GM18951 (cell line): ENCODE measurements at regions not wholly inside any gene's neighbourhood (a gene's known extent, or its start where the extent isn't known, plus 50 kb on each side); places are given as distances from the start of the nearest gene placed in this dataset.

Experiments
- POLR2A ChIP-seq: IDR thresholded peaks from 4 replicates; pipeline ENCODE4 v1.6.1; 2011; ENCODE audit warnings: mild to moderate bottlenecking; ENCODE audit not compliant: insufficient read length, insufficient read depth; ENCODE audit errors: extremely low read depth
- in situ Hi-C: fragments of 300-500 bp; cut with MboI; formaldehyde crosslinking; loops from one replicate; pipeline ENCODE4 v1.12.0; 2022; ENCODE audit warnings: low sequenced_read_pairs, mixed read lengths, inconsistent platforms; ENCODE audit not compliant: unreplicated experiment

DNA sequence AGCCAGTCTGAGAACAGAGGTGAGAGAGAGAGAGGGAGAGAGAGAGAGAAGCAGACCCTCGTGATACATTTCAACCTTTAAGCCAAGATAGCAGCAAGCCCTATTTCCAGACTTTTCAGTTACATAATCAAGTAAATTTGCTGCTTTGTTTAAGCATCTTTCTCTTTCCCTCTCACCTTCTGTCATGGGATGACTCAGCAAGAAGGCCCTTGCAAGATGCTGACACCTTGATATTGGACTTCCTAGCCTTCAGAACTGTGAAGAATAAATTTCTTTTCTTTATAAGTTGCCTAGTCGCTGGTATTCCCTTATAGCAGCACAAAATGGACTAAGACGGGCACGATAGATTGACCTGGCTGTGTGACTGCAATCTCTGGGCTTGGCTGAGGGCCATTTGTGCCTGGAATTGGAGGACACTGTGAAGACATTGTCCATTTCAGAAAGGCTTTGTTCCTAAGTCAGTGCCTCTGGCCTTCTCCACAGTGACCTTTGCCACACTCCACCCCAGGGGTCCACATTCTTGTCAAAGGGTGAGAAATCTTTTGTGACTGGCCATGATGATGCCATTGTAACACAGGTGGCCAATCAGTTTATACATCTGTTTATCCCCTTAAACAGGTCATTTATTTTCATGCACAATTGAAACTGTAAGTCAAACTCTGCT lies 51.3 kb upstream of the ITSN2 start:
- in situ Hi-C loops = loop anchor here (25.0 kb wide), 1 partner anchor 726 kb away; no protein-coding TSS in a partner anchor
- no peak for TF ChIP-seq POLR2A

GRCh38 chr2:24410976-24411375 lies 50.6 kb upstream of the ITSN2 start:
- TF ChIP-seq POLR2A = no peak
- in situ Hi-C loops = loop anchor here (25.0 kb wide), 1 partner anchor 726 kb away; no protein-coding TSS in a partner anchor

DNA sequence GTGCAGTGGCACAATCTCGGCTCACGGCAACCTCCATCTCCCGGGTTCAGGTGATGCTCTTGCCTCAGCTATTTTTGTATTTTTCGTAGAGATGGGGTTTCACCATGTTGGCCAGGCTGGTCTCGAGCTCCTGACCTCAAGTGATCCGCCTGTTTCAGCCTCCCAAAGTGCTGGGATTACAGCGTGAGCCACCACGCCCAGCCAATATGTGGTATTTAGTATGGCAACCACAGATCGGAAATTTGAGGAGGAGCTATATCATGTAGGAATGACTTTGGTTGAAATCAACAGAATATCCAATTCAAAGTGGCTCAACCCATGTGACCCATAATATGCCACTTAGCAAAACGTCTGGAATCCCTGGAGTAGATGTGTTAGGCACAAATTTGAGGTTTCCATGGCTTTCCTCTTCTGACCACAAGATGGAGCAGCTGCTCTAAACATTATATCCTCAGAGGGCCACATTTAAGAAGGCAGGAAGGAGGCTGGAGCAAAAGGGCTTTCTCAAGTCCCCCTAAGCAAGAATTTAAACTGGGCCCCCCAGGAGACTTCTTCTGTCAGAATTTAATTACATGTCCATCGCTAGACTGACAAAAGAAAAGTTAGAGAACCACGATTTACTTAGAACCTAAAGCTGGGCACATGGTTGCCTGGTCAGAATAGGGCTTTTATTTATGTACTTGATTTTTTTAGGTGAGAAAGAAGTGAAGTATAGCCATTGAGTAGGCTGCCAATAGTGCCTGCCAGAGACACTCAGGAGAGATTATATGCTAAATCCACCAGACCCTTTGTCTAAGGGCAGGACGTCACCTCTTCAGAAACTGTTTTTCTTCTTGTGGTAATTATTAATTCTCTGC lies 49.6 kb upstream of the ITSN2 start:
- no peak for TF ChIP-seq POLR2A
- in situ Hi-C loops = loop anchor here (25.0 kb wide), 1 partner anchor 727 kb away; no protein-coding TSS in a partner anchor
